ENCODE measurements at regions not wholly inside any gene's neighbourhood (a gene's known extent, or its start where the extent isn't known, plus 50 kb on each side); places are given as distances from the start of the nearest gene placed in this dataset.

- no peak for DNase-seq
- Mint-ChIP-seq H3K27me3 (no peaks in the 10 kb centered on the region), H3K4me3 (no peak overlapping the region), H3K9me3 (ENCODE audit: low read depth) (no peaks in the 10 kb centered on the region), H3K27ac (no peak overlapping the region), H3K4me1 (no peaks in the 10 kb centered on the region), H3K36me3 (no peaks in the 10 kb centered on the region)
- CTCF ChIA-PET: no interaction called here
- no peak for ATAC-seq
Measured at GRCh38 chr20:61055180-61056010, 196.7 kb upstream of the CDH4 start.

- Mint-ChIP-seq H3K9me3 (ENCODE audit: low read depth) (no peaks in the 10 kb centered on the region), H3K4me1 (no peaks in the 10 kb centered on the region), H3K4me3 (no peak overlapping the region), H3K36me3 (no peaks in the 10 kb centered on the region), H3K27ac (no peak overlapping the region), H3K27me3 (no peaks in the 10 kb centered on the region)
- ATAC-seq (no peak), DNase-seq (no peak)
- CTCF ChIA-PET: no interaction called here
Measured at GRCh38 chr20:61056116-61056515, 195.9 kb upstream of the CDH4 start.

GRCh38 chr20:61056627-61057442 is 195.2 kb upstream of the CDH4 start:
- Mint-ChIP-seq H3K27ac (no peak overlapping the region), H3K36me3 (no peaks in the 10 kb centered on the region), H3K27me3 (no peaks in the 10 kb centered on the region), H3K4me3 (no peak overlapping the region), H3K9me3 (ENCODE audit: low read depth) (no peaks in the 10 kb centered on the region), H3K4me1 (no peaks in the 10 kb centered on the region)
- CTCF ChIA-PET: no interaction called here
- ATAC-seq (no peak), DNase-seq (no peak)

DNA sequence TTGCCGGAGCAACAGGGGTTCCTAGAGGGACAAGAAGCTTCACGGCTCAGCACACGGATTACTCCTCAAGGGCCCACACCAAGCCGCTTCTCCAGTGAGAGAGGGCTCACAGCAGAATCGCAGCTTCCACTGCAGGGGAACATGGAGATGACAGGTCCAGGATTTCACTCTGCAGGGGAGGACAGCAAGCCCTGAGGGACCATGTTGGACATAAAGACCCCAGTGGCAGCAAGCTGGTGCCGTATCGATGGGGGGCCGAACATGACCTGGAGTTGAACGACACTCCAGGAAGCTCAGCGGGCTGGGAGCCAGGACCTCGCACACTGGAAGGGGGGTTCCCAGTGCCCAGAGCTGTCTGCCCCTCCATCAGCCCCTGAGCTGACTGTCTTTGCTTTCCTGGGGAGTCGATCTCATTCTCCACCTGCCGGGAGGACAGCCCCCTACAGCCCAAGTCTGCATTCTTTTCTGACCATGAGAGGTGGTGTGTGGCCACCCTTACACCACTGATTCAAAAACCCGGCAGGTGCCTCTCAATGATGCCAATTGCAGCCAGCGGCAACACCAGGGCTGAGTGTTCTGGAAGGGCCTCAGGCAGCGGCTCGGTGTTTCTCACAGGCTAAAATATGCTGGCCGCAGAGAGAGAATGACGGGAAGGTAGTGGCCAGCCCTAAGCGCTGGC is 194.5 kb upstream of the CDH4 start:
- H3K27me3 Mint-ChIP-seq: no peaks in the 10 kb centered on the region
- no peak overlapping the region for H3K4me3 Mint-ChIP-seq
- no peak overlapping the region for H3K27ac Mint-ChIP-seq
- no peak for DNase-seq
- CTCF ChIA-PET: no interaction called here
- no peaks in the 10 kb centered on the region for H3K9me3 Mint-ChIP-seq (ENCODE audit: low read depth)
- H3K4me1 Mint-ChIP-seq: no peaks in the 10 kb centered on the region
- ATAC-seq: no peak
- H3K36me3 Mint-ChIP-seq: no peaks in the 10 kb centered on the region

- Mint-ChIP-seq H3K36me3 (no peaks in the 10 kb centered on the region), H3K4me3 (no peak overlapping the region), H3K4me1 (no peaks in the 10 kb centered on the region), H3K27me3 (no peaks in the 10 kb centered on the region), H3K9me3 (ENCODE audit: low read depth) (peaks cover 7% of the 10 kb centered on the region), H3K27ac (no peak overlapping the region)
- ATAC-seq: no peak
- CTCF ChIA-PET: no interaction called here
- no peak for DNase-seq
Measured at GRCh38 chr20:61061981-61062380, 190.1 kb upstream of the CDH4 start.

DNA sequence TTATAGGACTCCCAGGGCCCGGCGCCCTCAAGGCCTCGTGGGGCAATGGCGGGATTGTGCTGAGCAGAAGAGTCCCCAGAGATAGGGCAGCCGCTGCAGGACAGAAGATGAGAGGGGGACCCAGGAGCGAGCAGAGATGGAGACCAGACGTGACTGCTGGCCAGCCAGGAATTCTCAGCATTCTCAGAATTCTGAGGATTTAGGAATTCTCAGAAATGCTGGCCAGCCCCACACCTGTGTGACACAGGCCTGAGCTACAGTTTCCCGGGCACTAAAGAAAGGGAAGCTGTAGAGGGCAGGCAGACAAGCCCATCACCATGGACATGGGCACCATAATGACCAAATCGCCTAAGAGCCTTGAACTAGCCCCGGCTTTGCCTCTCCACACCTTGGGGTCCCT is 186.2 kb upstream of the CDH4 start:
- Mint-ChIP-seq H3K36me3 (no peaks in the 10 kb centered on the region), H3K4me1 (no peaks in the 10 kb centered on the region), H3K27me3 (no peaks in the 10 kb centered on the region), H3K27ac (no peak overlapping the region), H3K9me3 (ENCODE audit: low read depth) (peaks cover 13% of the 10 kb centered on the region), H3K4me3 (no peak overlapping the region)
- DNase-seq (no peak), ATAC-seq (no peak)
- CTCF ChIA-PET: no interaction called here

GRCh38 chr20:61066526-61066925 is 185.5 kb upstream of the CDH4 start:
- CTCF ChIA-PET: no interaction called here
- peaks cover 13% of the 10 kb centered on the region for H3K9me3 Mint-ChIP-seq (ENCODE audit: low read depth)
- no peaks in the 10 kb centered on the region for H3K36me3 Mint-ChIP-seq
- no peaks in the 10 kb centered on the region for H3K4me1 Mint-ChIP-seq
- no peak for DNase-seq
- H3K4me3 Mint-ChIP-seq: no peak overlapping the region
- no peak for ATAC-seq
- H3K27me3 Mint-ChIP-seq: no peaks in the 10 kb centered on the region
- H3K27ac Mint-ChIP-seq: no peak overlapping the region

GRCh38 chr20:61067221-61067620 is 184.8 kb upstream of the CDH4 start:
- DNase-seq (no peak), ATAC-seq (no peak)
- Mint-ChIP-seq H3K4me1 (no peaks in the 10 kb centered on the region), H3K9me3 (ENCODE audit: low read depth) (peaks cover 13% of the 10 kb centered on the region), H3K27me3 (no peaks in the 10 kb centered on the region), H3K27ac (no peak overlapping the region), H3K4me3 (no peak overlapping the region), H3K36me3 (no peaks in the 10 kb centered on the region)
- CTCF ChIA-PET: no interaction called here

DNA sequence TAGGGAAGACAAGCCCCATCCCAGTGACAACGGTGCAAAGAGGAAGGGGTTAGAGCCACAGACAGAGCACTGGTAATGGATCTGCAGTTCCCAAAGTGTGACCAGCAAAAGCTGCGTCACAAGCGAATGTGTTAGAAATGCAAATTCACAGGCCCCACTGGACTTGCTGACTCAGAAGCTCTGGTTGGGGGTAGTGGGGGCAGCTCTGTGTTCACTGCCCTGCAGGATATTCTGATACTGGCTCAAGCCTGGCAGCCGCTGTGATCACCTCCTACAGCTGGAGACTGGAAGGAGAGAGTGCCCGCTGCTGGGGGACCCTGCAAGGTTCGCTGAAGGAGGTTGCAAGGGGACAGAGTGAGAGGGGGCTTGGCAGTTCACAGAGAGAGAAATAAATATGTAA is 179.7 kb upstream of the CDH4 start:
- no peak overlapping the region for H3K27ac Mint-ChIP-seq
- H3K27me3 Mint-ChIP-seq: no peaks in the 10 kb centered on the region
- H3K9me3 Mint-ChIP-seq (ENCODE audit: low read depth): peaks cover 6% of the 10 kb centered on the region
- DNase-seq (no peak), ATAC-seq (no peak)
- H3K36me3 Mint-ChIP-seq: no peaks in the 10 kb centered on the region
- no peak overlapping the region for H3K4me3 Mint-ChIP-seq
- no peaks in the 10 kb centered on the region for H3K4me1 Mint-ChIP-seq
- CTCF ChIA-PET: no interaction called here

GRCh38 chr20:61073376-61073775 is 178.7 kb upstream of the CDH4 start:
- CTCF ChIA-PET: no interaction called here
- H3K4me3 Mint-ChIP-seq: no peak overlapping the region
- ATAC-seq (no peak), DNase-seq (no peak)
- no peaks in the 10 kb centered on the region for H3K36me3 Mint-ChIP-seq
- H3K27ac Mint-ChIP-seq: no peak overlapping the region
- H3K27me3 Mint-ChIP-seq: no peaks in the 10 kb centered on the region
- H3K9me3 Mint-ChIP-seq (ENCODE audit: low read depth): peaks cover 6% of the 10 kb centered on the region
- no peaks in the 10 kb centered on the region for H3K4me1 Mint-ChIP-seq

DNA sequence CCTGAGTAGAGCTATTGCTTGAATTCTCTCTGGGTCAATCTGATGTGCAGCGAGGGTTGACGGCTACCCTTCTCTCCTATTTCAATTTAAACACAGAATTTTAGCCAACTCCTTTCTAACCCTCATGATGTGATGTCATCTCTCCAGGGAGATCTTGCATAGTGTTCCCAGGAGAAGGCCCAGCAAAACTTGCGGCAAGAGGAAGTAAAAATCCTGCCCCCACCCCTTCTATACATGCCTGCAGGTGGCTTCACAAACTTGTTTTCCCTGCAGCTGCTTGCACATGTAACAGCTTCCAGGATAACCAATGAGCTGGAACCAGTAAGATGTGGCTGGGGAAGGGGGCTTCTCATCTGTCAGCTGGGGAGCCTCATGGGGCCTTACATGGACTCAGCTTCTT is 169.3 kb upstream of the CDH4 start:
- Mint-ChIP-seq H3K27ac (no peak overlapping the region), H3K36me3 (no peaks in the 10 kb centered on the region), H3K4me1 (no peaks in the 10 kb centered on the region), H3K27me3 (no peaks in the 10 kb centered on the region), H3K9me3 (ENCODE audit: low read depth) (no peaks in the 10 kb centered on the region), H3K4me3 (no peak overlapping the region)
- ATAC-seq (no peak), DNase-seq (no peak)
- CTCF ChIA-PET: no interaction called here

GRCh38 chr20:61083431-61083830 is 168.6 kb upstream of the CDH4 start:
- H3K9me3 Mint-ChIP-seq (ENCODE audit: low read depth): no peaks in the 10 kb centered on the region
- ATAC-seq: no peak
- no peaks in the 10 kb centered on the region for H3K27me3 Mint-ChIP-seq
- no peaks in the 10 kb centered on the region for H3K36me3 Mint-ChIP-seq
- DNase-seq: no peak
- CTCF ChIA-PET: no interaction called here
- no peaks in the 10 kb centered on the region for H3K4me1 Mint-ChIP-seq
- no peak overlapping the region for H3K4me3 Mint-ChIP-seq
- H3K27ac Mint-ChIP-seq: no peak overlapping the region

- Mint-ChIP-seq H3K36me3 (no peaks in the 10 kb centered on the region), H3K9me3 (ENCODE audit: low read depth) (peaks cover 3% of the 10 kb centered on the region), H3K27ac (no peak overlapping the region), H3K27me3 (no peaks in the 10 kb centered on the region), H3K4me1 (no peaks in the 10 kb centered on the region), H3K4me3 (no peak overlapping the region)
- CTCF ChIA-PET: no interaction called here
- DNase-seq (no peak), ATAC-seq (no peak)
Measured at GRCh38 chr20:61086031-61086430, 166.0 kb upstream of the CDH4 start.

- Mint-ChIP-seq H3K4me3 (no peak overlapping the region), H3K27ac (no peak overlapping the region), H3K36me3 (no peaks in the 10 kb centered on the region), H3K4me1 (no peaks in the 10 kb centered on the region), H3K27me3 (no peaks in the 10 kb centered on the region), H3K9me3 (ENCODE audit: low read depth) (peaks cover 7% of the 10 kb centered on the region)
- CTCF ChIA-PET: no interaction called here
- ATAC-seq: no peak
- no peak for DNase-seq
Measured at GRCh38 chr20:61090541-61090940, 161.5 kb upstream of the CDH4 start.
